ENCODE measurements at regions not wholly inside any gene's neighbourhood (a gene's known extent, or its start where the extent isn't known, plus 50 kb on each side); places are given as distances from the start of the nearest gene placed in this dataset.
A peak's percentile ranks its signal among the peaks of the same experiment; 100 is the strongest.

DNA sequence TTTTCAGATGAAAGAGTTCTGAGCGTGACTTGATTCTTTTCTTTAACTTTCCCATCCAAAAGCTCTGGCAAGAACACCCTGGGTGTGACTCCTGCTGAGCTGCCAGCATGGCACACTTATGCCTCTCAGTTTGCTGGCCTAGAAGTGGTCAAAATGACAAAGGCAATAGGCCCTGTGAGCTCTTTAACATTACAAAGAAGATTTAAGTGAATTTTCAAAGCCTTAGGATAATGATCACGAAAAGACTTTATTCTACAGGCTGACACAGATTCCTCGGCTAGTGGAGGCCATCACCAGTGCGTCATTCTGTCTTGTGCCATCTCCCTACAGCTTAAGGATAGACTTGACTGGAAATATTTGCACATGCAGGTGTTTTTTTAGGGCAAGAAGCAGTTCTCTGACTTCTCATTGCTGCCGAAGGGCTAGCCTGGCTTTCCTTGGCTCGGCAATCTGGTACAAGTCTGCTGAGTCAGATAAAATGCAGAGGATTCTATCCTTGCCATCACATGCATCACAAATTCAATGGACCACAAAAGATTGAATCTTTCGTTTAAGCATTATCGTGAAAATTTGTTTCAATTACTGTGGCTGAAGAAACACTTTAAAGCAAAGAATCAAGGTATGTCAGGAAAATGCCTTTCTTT lies 311.5 kb downstream of the COX7C start:
- no peak for ATAC-seq
- intact Hi-C loops (cut with DNase I), result no loop called here
- no peak for DNase-seq (ENCODE audit: missing footprints)

DNA sequence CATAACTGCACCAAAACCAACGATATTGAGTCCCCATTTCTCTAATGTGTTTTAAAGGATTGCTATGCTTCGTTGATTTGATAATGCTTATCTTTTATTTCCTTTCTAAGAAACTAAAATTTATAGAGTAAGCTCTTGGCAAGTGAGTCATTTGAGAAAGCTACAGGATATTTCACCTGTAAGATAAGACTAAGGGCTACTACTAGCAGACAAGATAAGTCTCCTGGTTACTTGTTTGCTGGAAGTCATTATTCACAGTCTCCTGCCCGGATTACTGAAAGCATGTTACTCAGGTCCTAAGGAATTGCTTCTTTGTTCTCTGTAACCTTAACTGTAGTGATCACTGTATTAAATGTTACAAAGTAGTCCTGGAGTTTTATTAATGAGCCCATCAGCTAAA lies 315.9 kb upstream of the RASA1 start:
- intact Hi-C loops (cut with DNase I), result no loop called here
- ATAC-seq (no peak), DNase-seq (ENCODE audit: missing footprints) (no peak)

DNA sequence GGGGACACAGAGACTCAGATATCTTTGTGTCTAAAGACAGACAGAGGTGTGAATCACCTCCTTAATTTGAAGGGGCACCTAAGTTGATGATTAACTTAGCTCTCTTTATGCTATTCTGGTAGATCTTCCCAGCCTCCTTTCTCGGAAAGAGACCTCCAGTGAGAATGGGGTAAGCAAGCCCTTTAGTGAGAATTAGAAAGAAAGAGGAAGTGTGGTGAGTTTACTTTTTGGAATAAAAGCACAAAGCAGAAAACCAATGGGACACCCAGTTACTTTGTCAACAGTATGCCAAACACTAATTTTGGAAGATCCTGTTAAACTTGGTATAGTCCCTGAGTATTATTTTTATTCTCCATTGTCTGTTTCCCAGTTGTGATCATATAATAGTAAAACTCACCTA lies 302.8 kb upstream of the RASA1 start:
- intact Hi-C loops (cut with DNase I), result loop anchor here (10.0 kb wide), 1 partner anchor 80 kb away; no protein-coding TSS in a partner anchor

DNA sequence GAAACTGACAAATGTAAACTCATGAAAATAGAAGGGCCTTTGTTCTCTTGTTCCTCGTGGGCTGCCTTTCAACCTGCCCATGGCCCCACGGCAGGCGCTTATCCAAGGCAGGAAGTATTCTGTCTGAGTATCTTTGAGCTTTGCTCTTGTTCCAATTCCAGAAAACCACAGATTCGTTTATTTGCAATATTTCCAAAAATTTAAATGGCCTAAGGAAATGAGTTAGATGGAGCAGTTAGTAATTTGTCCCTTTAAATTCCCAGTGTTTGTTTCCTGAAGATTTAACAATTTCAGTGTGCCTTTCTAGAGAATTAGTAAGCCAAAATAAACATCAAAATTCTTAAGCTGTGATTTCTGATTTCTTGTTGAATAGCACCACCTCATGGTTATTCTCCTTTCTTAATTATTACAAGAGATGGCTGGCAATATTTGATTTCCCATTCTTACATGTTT lies 299.4 kb upstream of the RASA1 start:
- peak; percentile 53 for ATAC-seq
- intact Hi-C loops (cut with DNase I), result loop anchor here (10.0 kb wide), 1 partner anchor 84 kb away; no protein-coding TSS in a partner anchor
- peak; percentile 70 for DNase-seq (ENCODE audit: missing footprints)

More for the DNA sequence above, 302.8 kb upstream of the RASA1 start:
- ATAC-seq (no peak), DNase-seq (ENCODE audit: missing footprints) (no peak)

DNA sequence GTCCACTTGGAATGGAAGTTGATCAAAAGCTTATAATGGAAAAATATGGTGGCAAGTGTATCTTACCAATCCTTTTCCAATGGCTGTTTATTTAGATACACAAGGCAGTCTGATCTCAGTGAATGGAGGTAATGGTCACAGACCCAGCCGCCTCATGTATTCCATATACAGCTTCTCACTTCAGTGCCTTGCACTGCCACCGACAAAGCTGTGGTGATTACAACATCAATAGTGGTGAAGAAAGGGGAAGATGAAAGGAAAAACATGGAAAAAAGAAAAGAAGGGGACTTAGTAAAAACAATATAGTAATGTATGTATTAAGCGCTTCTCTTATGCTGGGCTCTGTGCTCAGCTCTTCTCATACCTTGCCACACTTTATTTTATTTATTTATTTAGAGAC lies 297.3 kb upstream of the RASA1 start:
- ATAC-seq (no peak), DNase-seq (ENCODE audit: missing footprints) (no peak)
- intact Hi-C loops (cut with DNase I), result loop anchor here (5.0 kb wide), 1 partner anchor 42 kb away; no protein-coding TSS in a partner anchor

DNA sequence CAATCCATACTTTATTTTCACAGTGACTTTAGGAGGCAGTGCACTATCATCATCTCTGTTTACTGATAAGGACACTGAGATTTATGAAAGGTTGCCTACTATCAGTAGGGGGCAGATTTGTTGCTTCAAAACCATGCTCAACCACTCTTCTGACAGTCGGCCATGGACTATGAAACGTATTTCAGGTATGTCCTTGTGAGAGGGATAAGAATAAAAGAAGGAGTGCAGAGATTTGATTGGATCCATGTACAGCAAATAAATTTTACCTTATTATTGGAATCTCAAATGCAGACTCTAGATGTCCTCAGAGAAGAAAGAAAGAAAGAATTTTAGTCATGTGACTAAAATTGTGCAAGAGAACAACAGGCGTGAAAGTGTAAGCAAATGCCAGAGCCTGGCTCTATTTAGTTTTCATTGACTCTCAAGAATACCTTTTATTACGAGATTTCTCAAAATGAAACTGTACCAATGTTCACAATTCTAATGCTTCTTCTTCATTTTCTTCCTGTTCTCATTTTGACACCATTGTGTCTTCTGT lies 296.6 kb upstream of the RASA1 start:
- ATAC-seq (peak; percentile 74), DNase-seq (ENCODE audit: missing footprints) (no peak)
- intact Hi-C loops (cut with DNase I), result loop anchor here (5.0 kb wide), 1 partner anchor 41 kb away; no protein-coding TSS in a partner anchor

DNA sequence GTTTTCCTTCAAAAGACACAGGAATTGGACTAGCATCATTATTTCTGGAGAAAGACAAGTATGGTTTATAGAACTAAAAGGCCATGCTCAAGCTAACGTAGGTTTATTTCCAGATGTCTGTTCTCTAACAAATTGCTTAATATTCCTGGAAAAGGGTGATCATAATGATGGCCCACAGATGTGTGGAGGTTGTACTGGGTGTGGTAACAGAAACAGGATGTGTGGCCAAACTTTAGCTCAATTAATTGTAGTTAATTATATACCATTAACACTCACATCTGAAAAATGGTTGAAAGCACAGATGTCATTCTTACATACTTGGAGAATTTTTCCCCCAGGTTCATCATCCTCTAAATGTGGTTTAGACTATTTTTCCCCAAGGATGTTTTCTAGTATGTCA lies 292.7 kb upstream of the RASA1 start:
- ATAC-seq, result peak; percentile 68
- no peak for DNase-seq (ENCODE audit: missing footprints)
- intact Hi-C loops (cut with DNase I), result loop anchor here (5.0 kb wide), 1 partner anchor 37 kb away; no protein-coding TSS in a partner anchor

DNA sequence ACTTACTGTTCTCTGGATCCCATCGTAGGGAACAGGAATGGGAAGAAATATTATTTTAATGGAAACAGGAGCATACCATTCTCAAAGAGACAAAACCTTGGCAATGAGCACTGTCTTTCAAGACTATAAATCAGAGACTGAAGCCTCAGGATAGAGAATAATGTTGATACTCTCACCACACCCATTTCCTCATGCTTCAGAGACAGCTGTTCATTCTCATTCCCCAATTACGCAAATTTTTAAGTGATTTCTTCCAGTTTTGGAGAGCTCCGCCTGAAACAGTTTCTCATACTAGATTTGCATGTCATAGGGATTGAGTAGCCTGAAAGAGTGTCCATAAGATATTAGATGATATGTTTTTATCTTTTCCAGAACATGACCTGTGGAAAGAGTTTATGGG lies 290.5 kb upstream of the RASA1 start:
- ATAC-seq, result peak; percentile 83
- DNase-seq (ENCODE audit: missing footprints), result no peak
- intact Hi-C loops (cut with DNase I), result no loop called here

DNA sequence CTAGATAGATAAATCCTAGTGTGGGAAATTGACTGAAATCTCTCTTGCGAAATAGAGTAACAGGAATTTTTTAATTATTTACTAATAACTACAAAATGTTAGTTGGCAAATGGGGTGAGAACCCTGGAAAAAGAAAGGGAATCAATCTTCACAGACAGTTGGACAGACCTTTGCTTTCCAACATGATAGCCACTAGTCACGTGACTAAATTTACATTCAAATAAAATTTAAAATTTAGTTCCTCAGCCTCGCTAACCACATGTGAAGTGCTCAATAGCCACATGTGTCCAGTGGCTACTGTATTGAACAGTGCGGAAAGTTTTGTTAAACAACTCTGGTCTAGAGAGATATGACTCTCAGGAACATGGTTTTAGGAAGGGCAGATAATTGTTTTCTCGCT lies 289.9 kb upstream of the RASA1 start:
- intact Hi-C loops (cut with DNase I), result no loop called here
- no peak for DNase-seq (ENCODE audit: missing footprints)
- ATAC-seq, result no peak

DNA sequence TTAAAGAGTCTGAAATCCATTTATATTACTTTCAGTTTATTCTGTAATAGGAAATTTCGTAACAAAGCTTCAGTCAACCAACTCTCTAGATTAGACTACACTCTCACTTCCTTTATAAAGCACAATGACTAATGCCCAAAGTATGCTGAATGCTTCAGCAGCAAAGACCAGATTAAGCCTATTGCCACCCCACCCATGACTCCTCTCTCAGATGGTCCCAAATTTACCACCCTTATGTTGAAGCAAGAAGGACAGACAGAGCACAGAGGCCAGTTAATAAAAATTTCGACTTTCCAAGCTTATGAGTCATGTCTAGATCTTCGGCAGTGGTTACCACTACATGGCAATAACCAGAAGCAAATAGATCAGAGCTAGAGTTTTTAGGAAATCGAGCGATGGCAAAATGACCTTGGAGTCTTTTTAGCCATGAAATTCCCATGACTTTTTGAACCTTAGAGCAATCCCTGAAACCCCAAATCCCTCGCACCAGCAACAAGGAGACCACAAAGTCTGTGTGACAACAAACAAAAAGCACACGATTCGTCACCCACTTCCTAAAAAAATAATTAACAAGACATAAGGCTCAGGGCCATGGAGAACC lies 287.8 kb upstream of the RASA1 start:
- intact Hi-C loops (cut with DNase I), result no loop called here
- peak; percentile 79 for ATAC-seq
- no peak for DNase-seq (ENCODE audit: missing footprints)

DNA sequence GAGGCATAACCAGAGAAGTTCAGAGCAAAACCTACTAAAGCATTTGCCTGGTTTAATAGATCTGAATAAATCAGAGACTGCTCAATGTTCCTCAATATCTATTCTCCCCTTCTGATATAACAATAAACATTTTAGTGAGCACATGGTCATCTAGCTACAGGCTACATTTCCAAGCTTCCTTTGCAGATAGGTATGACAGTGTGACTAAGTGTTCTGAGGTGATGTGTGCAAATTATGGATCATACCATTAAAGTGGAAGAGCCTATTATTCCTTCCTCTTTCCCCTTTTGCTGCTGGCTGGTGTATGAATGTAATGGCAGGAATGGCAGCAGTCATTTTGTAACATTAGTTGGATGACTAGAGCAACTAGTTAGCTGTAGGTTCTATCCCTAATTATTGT lies 285.8 kb upstream of the RASA1 start:
- intact Hi-C loops (cut with DNase I), result no loop called here
- no peak for ATAC-seq
- no peak for DNase-seq (ENCODE audit: missing footprints)

DNA sequence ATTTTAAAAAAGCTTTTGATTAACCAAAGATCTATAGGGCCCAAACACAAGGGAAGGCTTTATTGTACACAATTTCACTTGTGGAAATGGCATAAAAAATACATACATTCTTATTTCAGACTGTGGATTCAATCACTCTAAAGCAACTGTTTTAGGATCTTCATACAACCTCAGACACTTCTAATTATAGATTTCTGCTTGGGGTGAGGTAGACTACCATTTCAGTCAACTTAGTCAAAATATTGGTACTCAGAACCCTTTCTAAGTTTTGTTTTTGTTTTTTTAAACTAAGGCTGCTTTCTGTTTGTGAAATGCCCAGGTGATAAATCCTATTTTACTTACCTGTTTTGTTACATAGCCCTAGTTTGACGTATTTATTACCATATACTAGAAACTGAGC lies 284.5 kb upstream of the RASA1 start:
- intact Hi-C loops (cut with DNase I), result no loop called here
- DNase-seq (ENCODE audit: missing footprints) (no peak), ATAC-seq (no peak)

DNA sequence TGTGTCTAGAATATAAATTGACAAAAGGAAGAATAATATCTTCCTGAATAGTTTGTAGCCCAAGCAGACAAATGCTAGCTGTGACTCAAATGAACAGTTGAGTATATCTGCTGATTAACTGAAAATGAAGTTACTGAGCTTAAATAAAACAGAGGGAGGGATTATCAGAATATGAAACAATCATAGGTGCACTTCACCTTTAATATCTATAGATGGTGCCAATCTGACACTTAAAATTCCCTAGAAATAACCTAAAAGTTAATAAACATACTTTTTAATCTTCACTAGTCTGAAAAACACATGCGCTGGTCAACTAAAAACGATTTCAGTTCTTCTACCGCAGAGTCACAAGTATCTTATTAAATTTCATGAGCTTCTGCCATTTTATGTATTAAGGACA lies 280.8 kb upstream of the RASA1 start:
- ATAC-seq (no peak), DNase-seq (ENCODE audit: missing footprints) (no peak)
- intact Hi-C loops (cut with DNase I), result no loop called here

DNA sequence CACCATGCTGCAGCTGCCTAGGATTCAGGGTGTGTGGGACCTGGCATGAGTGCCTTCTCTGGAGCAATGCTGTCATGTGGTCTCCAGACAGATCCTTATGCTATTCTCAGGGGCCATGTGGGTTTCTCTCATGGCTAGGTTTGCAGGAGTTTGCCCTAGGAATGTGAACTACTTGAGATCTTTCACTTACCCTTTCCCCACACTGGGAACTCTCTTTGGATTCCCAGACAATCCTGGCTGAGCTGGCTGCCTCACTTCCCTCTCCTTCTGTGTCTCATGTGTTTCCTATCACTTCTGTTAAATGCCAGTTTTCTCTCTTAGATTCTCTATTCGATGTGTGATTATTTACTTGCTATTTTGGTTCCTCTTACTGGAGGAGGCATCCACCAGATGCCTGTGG lies 270.2 kb upstream of the RASA1 start:
- intact Hi-C loops (cut with DNase I), result no loop called here
- ATAC-seq (no peak), DNase-seq (ENCODE audit: missing footprints) (no peak)

DNA sequence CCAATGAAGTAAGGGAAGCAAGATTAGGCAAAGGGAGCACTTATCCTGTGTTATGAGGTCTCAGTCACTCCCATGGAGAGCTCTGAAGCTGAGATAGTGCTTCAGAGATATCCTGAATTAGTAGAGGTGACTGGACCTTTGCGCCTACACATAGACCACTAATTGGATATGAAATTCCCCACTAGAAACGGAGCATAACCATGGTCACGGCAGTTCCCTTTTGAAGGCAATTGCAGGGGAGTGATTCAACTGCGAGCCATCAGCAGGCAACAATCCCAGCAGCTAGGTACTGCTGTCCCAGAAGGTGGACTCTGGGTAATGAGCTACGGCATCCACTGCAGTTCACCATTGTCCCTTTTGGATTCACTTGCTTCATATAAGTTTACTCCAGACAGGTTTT lies 267.7 kb upstream of the RASA1 start:
- intact Hi-C loops (cut with DNase I), result no loop called here
- ATAC-seq (no peak), DNase-seq (ENCODE audit: missing footprints) (no peak)

DNA sequence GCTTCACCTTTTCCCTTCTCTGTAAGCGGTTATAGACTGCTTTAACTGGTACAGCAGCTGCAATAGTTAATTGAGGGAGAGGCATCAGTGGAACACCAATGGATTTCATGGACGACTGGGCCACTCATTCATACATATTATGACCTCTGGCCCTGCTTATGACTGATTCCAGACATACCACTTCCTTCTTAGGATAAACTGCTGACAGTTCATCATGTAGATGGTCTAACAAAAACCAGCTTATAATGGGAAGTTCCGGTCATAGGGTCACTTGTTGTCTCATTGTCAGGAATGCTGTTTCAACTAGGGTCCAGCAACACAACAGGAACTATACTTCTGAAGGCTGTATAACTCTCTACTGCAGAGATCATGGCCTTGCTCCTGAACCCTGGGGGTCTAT lies 265.2 kb upstream of the RASA1 start:
- ATAC-seq (no peak), DNase-seq (ENCODE audit: missing footprints) (no peak)

DNA sequence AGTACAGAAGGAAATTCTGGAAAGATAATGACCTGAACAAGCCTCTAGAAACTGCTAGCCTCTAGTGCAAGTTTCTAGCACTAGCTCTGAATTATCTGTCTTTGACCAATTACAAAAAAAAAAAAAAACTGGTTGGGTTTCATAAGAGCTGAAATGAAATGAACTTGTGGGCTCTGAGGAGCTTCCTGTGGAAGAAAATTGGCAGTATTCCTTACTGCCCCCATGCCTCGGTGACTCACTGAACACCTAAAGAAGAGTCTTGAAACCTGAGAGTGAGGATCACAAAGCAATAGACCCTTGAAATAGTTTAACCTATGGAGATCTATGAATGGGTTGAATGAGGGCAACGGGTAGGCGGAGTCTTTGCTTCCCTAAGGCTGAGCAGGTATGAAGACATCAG lies 263.6 kb upstream of the RASA1 start:
- intact Hi-C loops (cut with DNase I), result no loop called here
- no peak for ATAC-seq

More for the DNA sequence above, 265.2 kb upstream of the RASA1 start:
- intact Hi-C loops (cut with DNase I), result no loop called here

DNA sequence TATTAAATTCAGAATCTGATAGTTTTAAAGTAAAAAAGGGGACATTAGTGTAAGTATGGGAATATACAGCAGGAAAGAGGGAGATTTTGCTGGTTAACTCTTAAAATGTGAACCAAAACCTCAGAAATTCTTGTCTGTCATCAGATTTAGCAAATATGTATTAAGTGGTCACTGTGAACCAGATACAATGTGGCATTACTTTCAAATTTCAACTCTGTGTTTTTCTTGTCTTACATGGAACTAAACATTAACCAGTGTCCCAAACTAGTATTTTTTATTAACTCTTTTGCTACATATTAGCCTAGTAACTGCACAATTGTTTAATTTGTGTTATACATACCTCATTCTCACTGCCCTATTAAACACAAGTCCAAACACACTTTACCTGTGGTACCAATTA lies 259.9 kb upstream of the RASA1 start:
- intact Hi-C loops (cut with DNase I), result no loop called here
- DNase-seq (ENCODE audit: missing footprints) (no peak), ATAC-seq (no peak)

More for the DNA sequence above, 263.6 kb upstream of the RASA1 start:
- no peak for DNase-seq (ENCODE audit: missing footprints)

DNA sequence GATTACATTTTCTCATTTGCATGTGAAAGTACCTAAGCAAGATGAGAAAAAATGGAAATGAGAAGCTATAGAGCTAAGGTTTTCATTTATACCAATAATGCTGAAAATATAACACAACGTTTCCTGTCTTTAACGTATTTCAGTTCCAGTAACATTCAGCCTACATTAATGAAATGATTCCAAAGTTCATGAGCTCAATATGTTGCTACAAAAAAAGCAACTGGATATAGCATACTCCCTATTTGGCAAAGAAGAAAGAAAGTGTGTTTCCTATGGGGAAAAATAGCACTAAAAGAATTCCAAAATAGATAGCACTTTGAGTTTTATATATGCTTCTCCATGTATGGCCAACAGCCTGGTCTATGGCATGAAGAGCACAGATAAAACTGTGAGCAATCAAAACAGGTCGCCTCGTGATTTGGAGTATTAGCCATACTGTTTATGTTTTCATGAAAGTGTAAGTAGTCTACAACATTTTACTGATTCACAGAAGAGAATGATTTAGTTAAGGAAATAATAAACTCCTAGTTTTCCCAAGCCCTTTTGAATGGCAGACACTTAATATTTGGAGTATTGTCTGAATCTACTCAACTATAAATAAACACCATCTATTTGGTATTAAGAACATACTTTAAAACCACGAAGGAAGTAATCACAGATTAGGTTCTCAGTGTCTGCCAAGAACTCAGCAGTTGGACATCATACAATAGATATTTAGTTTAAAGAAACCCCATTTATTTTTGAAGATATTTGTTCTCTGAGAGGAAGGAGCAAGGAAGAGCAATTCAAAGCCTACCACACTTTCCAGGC lies 258.7 kb upstream of the RASA1 start:
- no peak for DNase-seq (ENCODE audit: missing footprints)
- ATAC-seq, result no peak
- intact Hi-C loops (cut with DNase I), result no loop called here
